Body of pancreas (tissue), 4 donors: ENCODE measurements at regions not wholly inside any gene's neighbourhood (a gene's known extent, or its start where the extent isn't known, plus 50 kb on each side); places are given as distances from the start of the nearest gene placed in this dataset.

Experiments
- ATAC-seq: fragments of 150-250 bp; one replicate; pipeline ENCODE4 v1.9.1; 2016
- DNase-seq, 4 donors: peaks; one replicate each; pipeline ENCODE4 v3.0.0-alpha.2; 2019
- H3K27ac ChIP-seq, 4 donors: fragments of 200-600 bp; sonication (generic); 1 replicate in 3 of 4; 2 replicates in 1 of 4; pipeline versions ENCODE4 v1.5.1 to v1.6.1; 2016 to 2019; ENCODE audit warnings: mild to moderate bottlenecking in 1 of 4, mixed read lengths in 1 of 4, moderate library complexity in 1 of 4
- H3K27me3 ChIP-seq, 2 donors: fragments of 200-600 bp; sonication (generic); one replicate each; pipeline ENCODE4 v1.6.0; 2016; ENCODE audit warnings: mild to moderate bottlenecking in 1 of 2
- H3K36me3 ChIP-seq, 2 donors: fragments of 200-600 bp; sonication (generic); replicated peaks in 1 of 2; 2 replicates each; pipeline ENCODE4 v1.5.1; 2016; ENCODE audit warnings: low read depth in 2 of 2; ENCODE audit not compliant: insufficient read depth in 1 of 2
- H3K4me1 ChIP-seq: fragments of 200-600 bp; sonication (generic); one replicate; pipeline ENCODE4 v1.6.0; 2016
- H3K4me3 ChIP-seq, 2 donors: fragments of 200-600 bp; sonication (generic); 1 replicate in 1 of 2; 2 replicates in 1 of 2; pipeline ENCODE4 v1.5.1; 2016 to 2019
- H3K9me3 ChIP-seq, 3 donors: fragments of 200-600 bp; sonication (generic); 1 replicate in 2 of 3; 2 replicates in 1 of 3; pipeline ENCODE4 v1.5.1; 2016
- POLR2A ChIP-seq, 3 donors: fragments of 450-650 bp; IDR thresholded peaks; one replicate each; pipeline ENCODE4 v1.6.1; 2016; ENCODE audit warnings: antibody characterized with exemption in 3 of 3, mild to moderate bottlenecking in 2 of 3
- WGBS, 2 donors: methylation state at CpG; one replicate each; pipeline ENCODE4 v1.1.5; 2017; 5-methylcytosine and 5-hydroxymethylcytosine counted together
- intact Hi-C: fragments of 100-400 bp; cut with DNase I; formaldehyde crosslinking; loops from one replicate; pipeline ENCODE4 v1.15.1; 2023
- TF ChIP-seq, protein P1 (sequence below), 7 experiments: fragments of 450-650 bp in 4 of 7; fragments of 200-600 bp in 3 of 7; sonication (generic) in 3 of 7; IDR thresholded peaks; one replicate each; pipeline ENCODE4 v1.5.1; 2016 to 2019; ENCODE audit warnings: antibody characterized with exemption in 7 of 7

DNA sequence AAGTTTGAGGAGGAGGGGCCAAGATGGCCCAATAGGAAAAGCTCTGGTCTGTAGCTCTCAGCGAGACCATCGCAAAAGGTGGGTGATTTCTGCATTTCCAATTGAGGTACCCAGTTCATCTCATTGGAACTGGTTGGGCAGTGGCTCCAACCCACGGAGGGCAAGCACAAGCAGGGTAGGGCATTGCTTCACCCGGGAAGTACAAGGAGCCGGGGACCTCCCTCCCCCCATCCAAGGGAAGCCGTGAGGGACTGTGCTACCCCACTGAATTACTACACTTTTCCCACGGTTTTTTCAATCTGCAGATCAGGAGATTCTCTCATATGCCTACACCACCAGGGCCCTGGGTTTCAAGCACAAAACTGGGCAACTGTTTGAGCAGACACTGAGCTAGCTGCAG is 58.0 kb upstream of the EFCAB3 start:
- no peaks in the 10 kb centered on the region for H3K27me3 ChIP-seq
- DNase-seq (no peak), ATAC-seq (no peak)
- TF ChIP-seq, protein P1, sequence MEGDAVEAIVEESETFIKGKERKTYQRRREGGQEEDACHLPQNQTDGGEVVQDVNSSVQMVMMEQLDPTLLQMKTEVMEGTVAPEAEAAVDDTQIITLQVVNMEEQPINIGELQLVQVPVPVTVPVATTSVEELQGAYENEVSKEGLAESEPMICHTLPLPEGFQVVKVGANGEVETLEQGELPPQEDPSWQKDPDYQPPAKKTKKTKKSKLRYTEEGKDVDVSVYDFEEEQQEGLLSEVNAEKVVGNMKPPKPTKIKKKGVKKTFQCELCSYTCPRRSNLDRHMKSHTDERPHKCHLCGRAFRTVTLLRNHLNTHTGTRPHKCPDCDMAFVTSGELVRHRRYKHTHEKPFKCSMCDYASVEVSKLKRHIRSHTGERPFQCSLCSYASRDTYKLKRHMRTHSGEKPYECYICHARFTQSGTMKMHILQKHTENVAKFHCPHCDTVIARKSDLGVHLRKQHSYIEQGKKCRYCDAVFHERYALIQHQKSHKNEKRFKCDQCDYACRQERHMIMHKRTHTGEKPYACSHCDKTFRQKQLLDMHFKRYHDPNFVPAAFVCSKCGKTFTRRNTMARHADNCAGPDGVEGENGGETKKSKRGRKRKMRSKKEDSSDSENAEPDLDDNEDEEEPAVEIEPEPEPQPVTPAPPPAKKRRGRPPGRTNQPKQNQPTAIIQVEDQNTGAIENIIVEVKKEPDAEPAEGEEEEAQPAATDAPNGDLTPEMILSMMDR (IDR thresholded peaks at IDR 0.05) = no peak
- no peak for TF ChIP-seq POLR2A (IDR thresholded peaks at IDR 0.05)
- no peaks in the 10 kb centered on the region for H3K36me3 ChIP-seq
- no peak overlapping the region for H3K4me3 ChIP-seq
- H3K27ac ChIP-seq = no peak overlapping the region
- no peaks in the 10 kb centered on the region for H3K9me3 ChIP-seq
- intact Hi-C loops = no loop called here
- WGBS, 2 donors = 77 to 89% methylated on average over 5 to 7 of the region's 7 CpGs
- H3K4me1 ChIP-seq = no peaks in the 10 kb centered on the region

DNA sequence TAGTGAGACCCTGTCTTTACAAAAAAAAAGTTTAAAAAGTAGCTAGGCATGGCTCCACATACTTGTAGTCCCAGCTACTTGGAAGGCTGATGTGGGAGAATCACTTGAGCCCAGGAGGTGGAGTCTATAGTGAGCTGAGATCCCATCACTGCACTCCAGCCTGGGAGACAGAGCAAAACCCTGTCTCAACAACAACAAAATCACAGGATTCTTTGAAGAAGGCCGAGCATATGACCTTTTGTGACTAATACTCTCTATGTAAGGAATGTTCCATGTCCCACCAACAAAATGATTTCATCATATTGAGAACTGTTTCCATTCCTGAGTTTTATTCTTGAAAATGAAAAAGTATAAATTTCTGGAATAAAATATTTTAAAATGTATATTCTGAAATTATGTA is 58.9 kb upstream of the EFCAB3 start:
- Histone ChIP-seq H3K36me3 (no peaks in the 10 kb centered on the region), H3K27me3 (no peaks in the 10 kb centered on the region), H3K27ac (no peak overlapping the region), H3K9me3 (no peaks in the 10 kb centered on the region), H3K4me1 (no peaks in the 10 kb centered on the region), H3K4me3 (no peak overlapping the region)
- TF ChIP-seq, protein P1 (IDR thresholded peaks at IDR 0.05) = no peak
- TF ChIP-seq POLR2A (IDR thresholded peaks at IDR 0.05) = no peak
- 17 to 22% methylated on average over 1 of the region's 1 CpG for WGBS, 2 donors
- DNase-seq = no peak
- intact Hi-C loops = no loop called here
- ATAC-seq = no peak

DNA sequence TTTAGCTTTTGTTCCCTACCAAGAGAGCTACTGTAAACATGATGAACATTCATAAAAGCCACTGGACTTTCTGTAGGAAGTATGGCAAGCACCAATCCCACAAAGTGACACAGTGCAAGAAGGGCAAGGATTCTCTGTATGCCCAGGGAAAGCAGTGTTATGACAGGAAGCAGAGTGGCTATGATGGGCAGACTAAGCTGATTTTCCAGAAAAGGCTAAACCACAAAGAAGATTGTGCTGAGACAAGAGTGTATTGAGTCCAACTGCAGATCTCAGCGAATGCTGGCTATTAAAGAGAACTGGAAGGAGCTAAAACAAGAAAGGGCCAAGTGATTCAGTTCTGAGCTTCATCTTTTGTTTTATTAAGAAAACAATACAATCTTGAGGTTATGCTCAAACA is 60.5 kb upstream of the EFCAB3 start:
- ATAC-seq (no peak), DNase-seq (no peak)
- intact Hi-C loops = no loop called here
- TF ChIP-seq, protein P1 (IDR thresholded peaks at IDR 0.05) = no peak
- TF ChIP-seq POLR2A (IDR thresholded peaks at IDR 0.05) = no peak
- Histone ChIP-seq H3K27me3 (no peaks in the 10 kb centered on the region), H3K9me3 (no peaks in the 10 kb centered on the region), H3K4me1 (no peaks in the 10 kb centered on the region), H3K27ac (no peak overlapping the region), H3K4me3 (no peak overlapping the region), H3K36me3 (no peaks in the 10 kb centered on the region)
- WGBS, 2 donors = 77 to 90% methylated on average over 1 of the region's 1 CpG

DNA sequence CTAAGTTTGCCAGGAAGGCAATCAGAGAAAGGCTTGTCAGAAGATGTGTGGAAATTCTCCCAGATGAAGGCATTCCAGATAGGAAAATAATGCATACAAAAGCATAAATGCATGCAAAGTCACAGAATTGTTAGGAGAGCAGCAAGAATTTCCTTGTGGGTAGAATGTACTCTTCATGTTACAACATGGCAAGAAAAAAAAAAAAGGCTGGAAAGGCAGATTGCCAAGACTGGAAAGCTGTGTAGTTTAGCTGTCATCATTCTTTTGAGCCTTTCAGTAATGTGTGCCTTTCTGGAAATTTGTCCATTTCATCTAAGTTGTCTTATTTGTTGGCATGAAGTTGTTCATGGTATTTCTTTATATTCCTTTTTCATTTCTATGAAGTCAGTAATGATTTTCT is 71.0 kb upstream of the EFCAB3 start:
- Histone ChIP-seq H3K27me3 (no peaks in the 10 kb centered on the region), H3K4me3 (no peak overlapping the region), H3K27ac (no peak overlapping the region), H3K9me3 (no peaks in the 10 kb centered on the region), H3K4me1 (no peaks in the 10 kb centered on the region), H3K36me3 (no peaks in the 10 kb centered on the region)
- ATAC-seq = no peak
- intact Hi-C loops = no loop called here
- TF ChIP-seq, protein P1 (IDR thresholded peaks at IDR 0.05) = no peak
- TF ChIP-seq POLR2A (IDR thresholded peaks at IDR 0.05) = no peak
- DNase-seq = no peak

DNA sequence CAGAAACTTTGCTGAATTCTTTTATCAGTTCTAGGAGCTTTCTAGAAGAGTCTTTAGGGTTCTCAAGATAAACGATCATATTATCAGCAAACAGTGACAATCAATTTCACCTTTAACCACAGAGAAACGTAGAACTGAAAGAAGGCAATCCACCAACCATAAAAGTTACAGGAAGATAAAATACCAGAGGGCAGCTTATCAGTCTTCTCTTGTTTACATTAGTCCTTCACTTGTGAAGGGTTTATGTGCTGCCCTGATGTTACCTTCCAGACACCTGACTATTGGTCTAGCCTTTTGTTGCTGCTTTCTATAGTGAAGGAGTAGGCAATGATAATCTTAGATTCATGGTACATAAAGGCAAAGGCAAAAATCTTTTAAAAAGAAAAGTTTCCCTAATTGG is 73.2 kb upstream of the EFCAB3 start:
- ATAC-seq = no peak

More for the DNA sequence above, 73.2 kb upstream of the EFCAB3 start:
- Histone ChIP-seq H3K9me3 (no peaks in the 10 kb centered on the region), H3K27ac (no peak overlapping the region), H3K36me3 (no peaks in the 10 kb centered on the region), H3K4me3 (no peak overlapping the region), H3K27me3 (no peaks in the 10 kb centered on the region), H3K4me1 (no peaks in the 10 kb centered on the region)
- WGBS, 2 donors = 0 to 19% methylated on average over 2 of the region's 2 CpGs
- intact Hi-C loops = no loop called here
- no peak for DNase-seq
- TF ChIP-seq POLR2A (IDR thresholded peaks at IDR 0.05) = no peak
- TF ChIP-seq, protein P1 (IDR thresholded peaks at IDR 0.05) = no peak
